CD14-positive monocyte (primary cell): ENCODE measurements at regions not wholly inside any gene's neighbourhood (a gene's known extent, or its start where the extent isn't known, plus 50 kb on each side); places are given as distances from the start of the nearest gene placed in this dataset.

Experiments
- DNase-seq, 3 donors: peaks; one replicate each; pipeline ENCODE4 v3.0.0-alpha.2; 2011 to 2022
- H2AFZ ChIP-seq: 2 replicates; pipeline ENCODE4 v1.6.0; 2012; ENCODE audit warnings: mild to moderate bottlenecking, low read depth, low read length, inconsistent platforms; ENCODE audit not compliant: insufficient read depth, poor library complexity, severe bottlenecking
- H3K27ac ChIP-seq, 2 donors: 1 replicate in 1 of 2; 2 replicates in 1 of 2; pipeline ENCODE4 v1.5.1; 2012 to 2013; ENCODE audit warnings: low read length in 2 of 2, control low read depth in 1 of 2, inconsistent platforms in 1 of 2, low read depth in 1 of 2, mild to moderate bottlenecking in 1 of 2
- H3K27me3 ChIP-seq, 2 donors: one replicate each; pipeline versions ENCODE4 v1.6.0 to v1.6.1; 2011 to 2013; ENCODE audit warnings: low read length in 2 of 2; ENCODE audit not compliant: control insufficient read depth in 2 of 2, insufficient read depth in 2 of 2
- H3K36me3 ChIP-seq, 2 donors: replicated peaks in 1 of 2; 1 replicate in 1 of 2; 2 replicates in 1 of 2; pipeline versions ENCODE4 v1.5.1 to v1.6.1; 2012 to 2013; ENCODE audit warnings: low read length in 2 of 2, control low read depth in 1 of 2, inconsistent platforms in 1 of 2, mild to moderate bottlenecking in 1 of 2; ENCODE audit not compliant: insufficient read depth in 2 of 2, control insufficient read depth in 1 of 2
- H3K4me1 ChIP-seq, 2 donors: 1 replicate in 1 of 2; 2 replicates in 1 of 2; pipeline versions ENCODE4 v1.5.1 to v1.6.1; 2012 to 2013; ENCODE audit warnings: low read length in 2 of 2, control low read depth in 1 of 2, inconsistent platforms in 1 of 2, mild to moderate bottlenecking in 1 of 2, moderate library complexity in 1 of 2; ENCODE audit not compliant: insufficient read depth in 2 of 2, control insufficient read depth in 1 of 2
- H3K4me2 ChIP-seq: replicated peaks from 2 replicates; pipeline ENCODE3; 2012; ENCODE audit warnings: low read length, moderate library complexity, mild to moderate bottlenecking; ENCODE audit not compliant: poor library complexity, severe bottlenecking; ENCODE audit errors: extremely low read depth
- H3K4me3 ChIP-seq, 3 experiments: fragments of 200-600 bp in 1 of 3; sonication (generic) in 1 of 3; replicated peaks in 1 of 3; 1 replicate in 2 of 3; 2 replicates in 1 of 3; pipeline ENCODE4 v1.5.1; 2011 to 2013; ENCODE audit warnings: low read length in 3 of 3, mild to moderate bottlenecking in 3 of 3, control low read depth in 2 of 3, low read depth in 2 of 3, inconsistent platforms in 1 of 3, moderate library complexity in 1 of 3
- H3K79me2 ChIP-seq: 2 replicates; pipeline ENCODE4 v1.6.0; 2012; ENCODE audit warnings: mild to moderate bottlenecking, control low read depth, inconsistent platforms, low read length, moderate library complexity; ENCODE audit not compliant: insufficient read depth
- H3K9ac ChIP-seq: 2 replicates; pipeline ENCODE4 v1.6.0; 2017; ENCODE audit warnings: low read length, mild to moderate bottlenecking; ENCODE audit not compliant: insufficient read depth, poor library complexity, severe bottlenecking
- H3K9me3 ChIP-seq, 2 donors: replicated peaks in 1 of 2; 1 replicate in 1 of 2; 2 replicates in 1 of 2; pipeline versions ENCODE4 v1.5.1 to v1.6.1; 2012 to 2013; ENCODE audit warnings: low read length in 2 of 2, control low read depth in 1 of 2; ENCODE audit not compliant: control insufficient read depth in 1 of 2, insufficient read depth in 1 of 2
- H4K20me1 ChIP-seq: 2 replicates; pipeline ENCODE4 v1.6.0; 2012; ENCODE audit warnings: mild to moderate bottlenecking, low read length, control low read depth, moderate library complexity; ENCODE audit not compliant: insufficient read depth
- H3K27ac Mint-ChIP-seq, 7 donors: one replicate each; pipeline ENCODE4 v1.8.0; 2020; ENCODE audit warnings: mild to moderate bottlenecking in 7 of 7, mixed read lengths in 7 of 7, moderate library complexity in 6 of 7, inconsistent platforms in 2 of 7
- H3K27me3 Mint-ChIP-seq, 3 donors: one replicate each; pipeline ENCODE4 v1.8.0; 2021 to 2022; ENCODE audit warnings: low read depth in 3 of 3, mild to moderate bottlenecking in 3 of 3, mixed read lengths in 3 of 3, moderate library complexity in 3 of 3, inconsistent platforms in 1 of 3
- H3K36me3 Mint-ChIP-seq, 2 donors: one replicate each; pipeline ENCODE4 v1.8.0; 2020; ENCODE audit warnings: mixed read lengths in 2 of 2, inconsistent platforms in 1 of 2, mild to moderate bottlenecking in 1 of 2
- H3K4me1 Mint-ChIP-seq: one replicate; pipeline ENCODE4 v1.8.0; 2020; ENCODE audit warnings: mild to moderate bottlenecking, mixed read lengths
- H3K4me3 Mint-ChIP-seq, 2 donors: one replicate each; pipeline ENCODE4 v1.8.0; 2020; ENCODE audit warnings: mild to moderate bottlenecking in 2 of 2, mixed read lengths in 2 of 2, moderate library complexity in 1 of 2
- H3K9me3 Mint-ChIP-seq, 7 donors: one replicate each; pipeline ENCODE4 v1.8.0; 2020 to 2022; ENCODE audit warnings: mixed read lengths in 7 of 7, mild to moderate bottlenecking in 6 of 7, moderate library complexity in 6 of 7, inconsistent platforms in 2 of 7
- CTCF ChIP-seq: fragments of 200-600 bp; IDR thresholded peaks from one replicate; pipeline ENCODE4 v1.8.0; 2022; ENCODE audit warnings: antibody characterized with exemption, mild to moderate bottlenecking
- WGBS: methylation state at CpG from one replicate; pipeline ENCODE4 v1.1.5; 2013; ENCODE audit warnings: missing lambda C conversion rate; ENCODE audit not compliant: insufficient coverage; 5-methylcytosine and 5-hydroxymethylcytosine counted together
- intact Hi-C, 2 donors: fragments of 100-400 bp; cut with micrococcal nuclease; formaldehyde crosslinking; loops; one replicate each; pipeline versions ENCODE4 v1.15.0 to v1.15.1; 2023

- peaks cover 11% of the 10 kb centered on the region for H3K4me1 Mint-ChIP-seq
- H3K27ac Mint-ChIP-seq, result no peak overlapping the region
- H3K36me3 Mint-ChIP-seq, result no peaks in the 10 kb centered on the region
- no CpG with 5 or more reads among the region's 1 CpG for WGBS
- no peak overlapping the region for H3K9ac ChIP-seq
- H3K9me3 Mint-ChIP-seq, result peaks cover 0 to 7% (median 0%) of the 10 kb centered on the region in 7 donors
- H3K4me2 ChIP-seq, result no peak overlapping the region
- peaks cover 0 to 2% (median 2%) of the 10 kb centered on the region in 3 donors for H3K27me3 Mint-ChIP-seq
- H3K79me2 ChIP-seq, result no peaks in the 10 kb centered on the region
- no peak overlapping the region for H2AFZ ChIP-seq
- no peaks in the 10 kb centered on the region for H3K4me1 ChIP-seq
- no peak overlapping the region for H3K27ac ChIP-seq
- H4K20me1 ChIP-seq, result no peaks in the 10 kb centered on the region
- no peak overlapping the region for H3K4me3 Mint-ChIP-seq
- intact Hi-C loops, result no loop called here
- no peak overlapping the region for H3K4me3 ChIP-seq
- DNase-seq, result no peak
- no peaks in the 10 kb centered on the region for H3K27me3 ChIP-seq
- no peaks in the 10 kb centered on the region for H3K9me3 ChIP-seq
- H3K36me3 ChIP-seq, result no peaks in the 10 kb centered on the region
- TF ChIP-seq CTCF, result no peak
These were observed 207.5 kb downstream of the PDCD6IP start for GRCh38 chr3:34005886-34006285.

- no peak overlapping the region for H2AFZ ChIP-seq
- Mint-ChIP-seq H3K4me1 (peaks cover 17% of the 10 kb centered on the region), H3K27ac (no peak overlapping the region), H3K9me3 (peaks cover 0 to 2% (median 0%) of the 10 kb centered on the region in 7 donors), H3K27me3 (peaks cover 0 to 2% (median 0%) of the 10 kb centered on the region in 3 donors), H3K4me3 (no peak overlapping the region), H3K36me3 (no peaks in the 10 kb centered on the region)
- no peaks in the 10 kb centered on the region for H3K36me3 ChIP-seq
- H4K20me1 ChIP-seq, result no peaks in the 10 kb centered on the region
- H3K4me1 ChIP-seq, result no peaks in the 10 kb centered on the region
- no peak overlapping the region for H3K4me2 ChIP-seq
- no peak for DNase-seq
- H3K9ac ChIP-seq, result no peak overlapping the region
- intact Hi-C loops, result no loop called here
- no peak for TF ChIP-seq CTCF
- no peak overlapping the region for H3K27ac ChIP-seq
- 100% methylated on average over 1 of the region's 1 CpG for WGBS
- no peak overlapping the region for H3K4me3 ChIP-seq
- no peaks in the 10 kb centered on the region for H3K9me3 ChIP-seq
- no peaks in the 10 kb centered on the region for H3K79me2 ChIP-seq
- no peaks in the 10 kb centered on the region for H3K27me3 ChIP-seq
These were observed 209.8 kb downstream of the PDCD6IP start for GRCh38 chr3:34008191-34008590.
